Thyroid gland (tissue), 4 donors: ENCODE measurements at regions not wholly inside any gene's neighbourhood (a gene's known extent, or its start where the extent isn't known, plus 50 kb on each side); places are given as distances from the start of the nearest gene placed in this dataset.
A peak's percentile ranks its signal among the peaks of the same experiment; 100 is the strongest.

Experiments
- DNase-seq, 2 donors: peaks; one replicate each; pipeline ENCODE4 v3.0.0-alpha.2; 2019
- H3K27ac ChIP-seq, 3 donors: fragments of 200-600 bp; sonication (generic); 1 replicate in 2 of 3; 2 replicates in 1 of 3; pipeline ENCODE4 v1.5.1; 2016 to 2019; ENCODE audit warnings: mild to moderate bottlenecking in 1 of 3, moderate library complexity in 1 of 3
- H3K27me3 ChIP-seq: fragments of 200-600 bp; sonication (generic); one replicate; pipeline ENCODE4 v1.5.1; 2019
- H3K36me3 ChIP-seq, 2 donors: fragments of 200-600 bp; sonication (generic); one replicate each; pipeline ENCODE4 v1.5.1; 2016 to 2019
- H3K4me1 ChIP-seq, 2 donors: fragments of 200-600 bp; sonication (generic); one replicate each; pipeline ENCODE4 v1.5.1; 2017 to 2019
- H3K4me3 ChIP-seq, 3 donors: fragments of 200-600 bp; sonication (generic); replicated peaks in 1 of 3; 1 replicate in 2 of 3; 2 replicates in 1 of 3; pipeline ENCODE4 v1.5.1; 2016; ENCODE audit warnings: mild to moderate bottlenecking in 1 of 3
- H3K9me3 ChIP-seq: fragments of 200-600 bp; sonication (generic); one replicate; pipeline ENCODE4 v1.5.1; 2017
- POLR2A ChIP-seq, 2 donors: fragments of 450-650 bp; IDR thresholded peaks; one replicate each; pipeline ENCODE4 v1.6.1; 2017; ENCODE audit warnings: antibody characterized with exemption in 2 of 2, mild to moderate bottlenecking in 2 of 2, moderate library complexity in 1 of 2
- WGBS, 2 donors: methylation state at CpG; one replicate each; pipeline ENCODE4 v1.1.5; 2017; 5-methylcytosine and 5-hydroxymethylcytosine counted together
- intact Hi-C: fragments of 100-400 bp; cut with DNase I; formaldehyde crosslinking; loops from one replicate; pipeline ENCODE4 v1.15.1; 2023
- TF ChIP-seq, protein P1 (sequence below), 6 experiments: fragments of 200-600 bp in 3 of 6; fragments of 450-650 bp in 3 of 6; sonication (generic) in 3 of 6; IDR thresholded peaks; one replicate each; pipeline ENCODE4 v1.5.1; 2016 to 2019; ENCODE audit warnings: antibody characterized with exemption in 6 of 6, mild to moderate bottlenecking in 2 of 6, inconsistent platforms in 1 of 6, moderate library complexity in 1 of 6

DNA sequence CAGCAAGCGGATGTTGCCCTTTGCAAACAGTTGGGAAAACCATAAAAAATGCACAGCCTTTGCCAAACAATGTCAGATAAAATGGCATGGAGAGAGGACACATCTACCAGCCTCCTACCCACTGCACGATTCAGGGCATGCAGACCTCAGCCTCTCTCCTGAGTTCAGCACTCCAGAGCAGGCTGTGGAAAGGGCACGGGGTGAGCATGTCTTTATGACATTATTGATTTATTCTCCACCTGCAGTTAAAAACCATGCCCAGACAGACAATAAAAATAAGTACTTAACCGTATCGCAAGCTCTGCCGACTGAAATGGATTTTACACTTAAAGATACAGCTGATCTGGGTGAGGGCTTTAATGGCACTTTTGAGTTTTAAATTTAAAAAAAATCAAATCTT lies 127.1 kb downstream of the MAF start:
- H3K36me3 ChIP-seq = no peaks in the 10 kb centered on the region
- WGBS, 2 donors = 90 to 92% methylated on average over 6 of the region's 6 CpGs
- no peak overlapping the region for H3K4me3 ChIP-seq
- no peak overlapping the region for H3K27ac ChIP-seq
- no peaks in the 10 kb centered on the region for H3K27me3 ChIP-seq
- no peak for TF ChIP-seq POLR2A (IDR thresholded peaks at IDR 0.05)
- TF ChIP-seq, protein P1, sequence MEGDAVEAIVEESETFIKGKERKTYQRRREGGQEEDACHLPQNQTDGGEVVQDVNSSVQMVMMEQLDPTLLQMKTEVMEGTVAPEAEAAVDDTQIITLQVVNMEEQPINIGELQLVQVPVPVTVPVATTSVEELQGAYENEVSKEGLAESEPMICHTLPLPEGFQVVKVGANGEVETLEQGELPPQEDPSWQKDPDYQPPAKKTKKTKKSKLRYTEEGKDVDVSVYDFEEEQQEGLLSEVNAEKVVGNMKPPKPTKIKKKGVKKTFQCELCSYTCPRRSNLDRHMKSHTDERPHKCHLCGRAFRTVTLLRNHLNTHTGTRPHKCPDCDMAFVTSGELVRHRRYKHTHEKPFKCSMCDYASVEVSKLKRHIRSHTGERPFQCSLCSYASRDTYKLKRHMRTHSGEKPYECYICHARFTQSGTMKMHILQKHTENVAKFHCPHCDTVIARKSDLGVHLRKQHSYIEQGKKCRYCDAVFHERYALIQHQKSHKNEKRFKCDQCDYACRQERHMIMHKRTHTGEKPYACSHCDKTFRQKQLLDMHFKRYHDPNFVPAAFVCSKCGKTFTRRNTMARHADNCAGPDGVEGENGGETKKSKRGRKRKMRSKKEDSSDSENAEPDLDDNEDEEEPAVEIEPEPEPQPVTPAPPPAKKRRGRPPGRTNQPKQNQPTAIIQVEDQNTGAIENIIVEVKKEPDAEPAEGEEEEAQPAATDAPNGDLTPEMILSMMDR (IDR thresholded peaks at IDR 0.05) = no peak
- H3K9me3 ChIP-seq = no peaks in the 10 kb centered on the region
- intact Hi-C loops = no loop called here
- H3K4me1 ChIP-seq = no peaks in the 10 kb centered on the region
- no peak for DNase-seq

DNA sequence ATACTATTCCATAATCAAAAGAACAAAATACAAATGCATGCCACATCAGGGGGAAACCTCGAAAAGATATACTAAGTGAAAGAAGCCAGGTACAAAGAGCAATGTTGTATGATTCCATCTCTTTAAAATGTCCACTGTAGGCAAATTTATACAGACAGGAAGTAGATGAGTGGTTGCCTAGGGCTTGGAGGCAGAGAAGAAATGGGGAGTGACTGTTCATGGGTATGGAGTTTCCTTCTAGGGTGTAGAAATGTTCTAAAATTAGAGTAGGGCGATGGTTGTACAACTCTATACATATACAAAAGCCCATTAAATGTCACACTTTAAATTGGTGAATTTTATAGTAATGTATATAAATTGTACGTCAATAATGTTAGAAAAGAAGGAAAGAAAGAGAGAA lies 128.1 kb downstream of the MAF start:
- Histone ChIP-seq H3K27ac (no peak overlapping the region), H3K9me3 (no peaks in the 10 kb centered on the region), H3K36me3 (no peaks in the 10 kb centered on the region), H3K4me1 (no peaks in the 10 kb centered on the region), H3K4me3 (no peak overlapping the region), H3K27me3 (no peaks in the 10 kb centered on the region)
- 93 to 94% methylated on average over 3 of the region's 3 CpGs for WGBS, 2 donors
- TF ChIP-seq, protein P1 (IDR thresholded peaks at IDR 0.05) = no peak
- TF ChIP-seq POLR2A (IDR thresholded peaks at IDR 0.05) = no peak
- no peak for DNase-seq
- intact Hi-C loops = no loop called here

DNA sequence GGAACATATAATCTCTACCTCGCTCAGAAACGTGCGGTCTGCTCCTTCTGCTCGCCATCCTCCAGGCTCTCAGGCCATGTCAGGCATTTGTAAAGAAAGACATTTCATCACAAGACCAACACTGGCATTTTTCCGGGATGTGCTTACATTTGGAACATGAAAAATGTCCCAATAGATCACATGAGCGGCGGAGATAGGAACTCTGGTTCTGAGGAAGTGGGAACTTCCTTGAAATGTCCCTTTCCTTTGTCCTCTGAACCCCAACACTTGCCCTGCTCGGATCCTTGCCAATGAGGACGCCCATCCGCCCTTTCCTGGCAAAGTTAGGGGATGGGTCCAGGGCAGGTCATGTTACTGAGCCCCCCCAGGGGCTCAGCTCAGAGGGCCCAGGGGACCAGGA lies 130.5 kb downstream of the MAF start:
- H3K9me3 ChIP-seq = no peaks in the 10 kb centered on the region
- H3K27me3 ChIP-seq = no peaks in the 10 kb centered on the region
- 83 to 91% methylated on average over 10 of the region's 10 CpGs for WGBS, 2 donors
- no peak overlapping the region for H3K27ac ChIP-seq
- intact Hi-C loops = no loop called here
- no peaks in the 10 kb centered on the region for H3K4me1 ChIP-seq
- H3K36me3 ChIP-seq = no peaks in the 10 kb centered on the region
- TF ChIP-seq, protein P1 (IDR thresholded peaks at IDR 0.05) = no peak
- DNase-seq = peak in 1 of 2 donors; percentile 5
- H3K4me3 ChIP-seq = no peak overlapping the region

DNA sequence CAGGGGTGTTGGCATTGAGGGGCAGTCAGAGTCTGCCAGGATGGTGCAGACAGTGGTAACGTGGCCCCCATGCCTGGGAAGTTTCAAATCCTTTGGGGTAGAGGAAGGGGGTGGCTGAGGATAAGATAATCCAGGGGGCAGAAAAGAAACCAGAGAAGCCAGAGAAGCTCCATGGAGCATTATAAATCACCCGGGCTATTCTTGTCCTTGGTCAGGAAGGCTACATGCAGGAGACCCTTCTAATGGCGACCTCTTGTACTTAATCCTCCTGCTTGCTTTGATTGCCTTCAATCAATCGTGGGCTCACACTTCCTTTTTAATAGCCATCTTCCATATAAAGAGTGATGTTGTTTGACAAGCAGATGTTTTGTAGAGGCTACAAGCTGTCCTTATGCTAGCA lies 131.9 kb downstream of the MAF start:
- Histone ChIP-seq H3K27me3 (no peaks in the 10 kb centered on the region), H3K4me1 (no peaks in the 10 kb centered on the region), H3K4me3 (no peak overlapping the region), H3K27ac (no peak overlapping the region), H3K9me3 (no peaks in the 10 kb centered on the region), H3K36me3 (no peaks in the 10 kb centered on the region)
- intact Hi-C loops = no loop called here
- WGBS, 2 donors = 88 to 92% methylated on average over 4 of the region's 4 CpGs
- no peak for DNase-seq
- TF ChIP-seq POLR2A (IDR thresholded peaks at IDR 0.05) = no peak
- TF ChIP-seq, protein P1 (IDR thresholded peaks at IDR 0.05) = no peak

DNA sequence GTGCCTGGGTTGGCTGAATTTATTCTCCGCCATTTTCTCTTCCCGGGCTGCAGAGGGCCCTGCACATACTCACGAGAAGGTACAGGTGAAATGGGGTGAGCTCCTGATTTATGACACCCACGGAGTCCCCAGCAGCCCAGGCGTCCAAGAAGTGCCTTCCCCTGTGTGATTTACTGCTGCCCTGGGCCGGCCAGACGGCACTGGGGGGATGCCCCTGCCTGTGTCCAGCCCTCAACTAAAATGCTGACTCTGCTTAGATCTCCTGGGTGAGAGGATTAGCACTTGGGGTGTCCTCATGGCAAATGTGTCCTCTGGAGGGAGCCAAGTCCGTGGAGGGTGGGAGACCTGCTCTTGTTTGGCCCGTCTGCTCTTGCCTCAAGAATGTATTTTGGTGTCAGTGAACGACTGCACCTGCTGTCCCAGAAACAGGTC lies 132.4 kb downstream of the MAF start:
- intact Hi-C loops = no loop called here
- 91 to 95% methylated on average over 8 to 10 of the region's 10 CpGs for WGBS, 2 donors
- TF ChIP-seq, protein P1 (IDR thresholded peaks at IDR 0.05) = no peak
- TF ChIP-seq POLR2A (IDR thresholded peaks at IDR 0.05) = no peak

More for the DNA sequence above, 132.4 kb downstream of the MAF start:
- H3K9me3 ChIP-seq = no peaks in the 10 kb centered on the region
- no peak overlapping the region for H3K4me3 ChIP-seq
- H3K27ac ChIP-seq = no peak overlapping the region
- no peaks in the 10 kb centered on the region for H3K4me1 ChIP-seq
- H3K27me3 ChIP-seq = no peaks in the 10 kb centered on the region
- H3K36me3 ChIP-seq = no peaks in the 10 kb centered on the region
- no peak for DNase-seq
